NAMALWA (cell line): ENCODE measurements at regions not wholly inside any gene's neighbourhood (a gene's known extent, or its start where the extent isn't known, plus 50 kb on each side); places are given as distances from the start of the nearest gene placed in this dataset.
"Not testable (repeated sequence)": the region's sequence is repeated elsewhere in the genome, so short reads cannot be mapped to it uniquely, and the experiment has no call there.

Source experiments
- DNase-seq: peaks from one replicate; pipeline ENCODE4 v3.0.0-alpha.2; 2015; ENCODE audit warnings: low spot score

DNA sequence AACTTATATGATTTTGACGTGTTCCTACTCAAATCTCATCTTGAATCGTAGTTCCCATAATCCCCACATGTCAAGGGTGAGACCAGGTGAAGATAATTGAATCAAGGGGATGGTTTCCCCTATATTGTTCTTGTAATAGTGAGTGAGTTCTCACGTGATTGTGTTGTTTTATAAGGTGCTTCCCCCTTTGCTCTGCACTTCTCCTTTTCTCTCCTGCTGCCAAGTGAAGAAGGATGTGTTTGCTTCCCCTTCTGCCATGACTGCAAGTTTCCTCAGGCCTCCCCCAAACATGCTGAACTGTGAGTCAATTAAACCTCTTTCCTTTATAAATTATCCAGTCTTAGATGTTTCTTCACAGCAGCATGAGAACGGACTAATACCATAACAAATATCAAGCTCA, 83.2 kb downstream of the MANEA start:
- DNase-seq: peak; percentile 8

DNA sequence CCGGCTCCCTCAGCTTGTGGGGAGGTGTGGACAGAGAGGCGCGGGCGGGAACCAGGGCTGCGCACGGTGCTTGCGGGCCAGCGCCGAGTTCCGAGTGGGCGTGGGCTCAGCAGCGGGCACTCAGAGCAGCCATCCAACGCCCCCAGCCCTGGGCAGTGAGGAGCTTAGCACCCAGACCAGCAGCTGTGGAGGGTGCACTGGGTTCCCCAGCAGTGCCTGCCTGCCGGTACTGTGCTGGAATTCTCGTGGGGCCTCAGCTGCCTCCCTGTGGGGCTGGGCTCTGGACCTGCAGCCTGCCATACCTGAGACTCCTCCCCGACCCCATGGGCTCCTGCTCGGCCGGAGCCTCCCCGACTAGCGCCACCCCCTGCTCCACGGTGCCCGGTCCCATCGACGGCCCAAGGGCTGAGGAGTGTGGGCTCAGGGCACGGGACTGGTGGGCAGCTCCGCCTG, 92.7 kb downstream of the MANEA start:
- no peak for DNase-seq

DNA sequence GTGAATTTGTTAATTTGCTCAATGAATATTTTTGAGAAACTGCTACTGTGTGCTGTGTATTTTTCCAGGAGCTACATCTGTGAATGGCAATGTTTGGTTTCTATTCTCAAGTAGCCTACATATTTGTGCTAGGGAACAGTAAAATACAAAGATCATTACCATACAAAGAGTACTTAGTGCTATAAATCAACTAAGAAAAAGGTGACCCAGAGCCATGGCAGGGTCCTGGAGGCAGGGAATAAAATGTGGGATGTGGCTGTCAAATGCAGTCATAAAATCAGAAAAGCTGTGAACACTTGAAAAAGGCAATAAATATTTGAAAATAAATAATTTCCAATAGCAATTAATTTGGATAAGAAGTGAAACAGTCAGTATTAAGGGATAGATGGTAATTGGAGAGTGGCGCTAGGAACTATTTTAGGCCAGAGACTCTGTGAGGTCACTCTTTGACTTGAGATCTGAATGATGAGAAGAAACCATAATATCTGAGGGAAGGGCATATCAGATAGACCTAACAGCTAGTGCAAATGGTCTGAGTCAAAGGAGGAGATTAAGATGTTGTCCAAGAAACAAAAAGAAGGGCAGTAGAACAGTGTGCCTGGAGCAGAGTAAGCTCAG, 98.8 kb downstream of the MANEA start:
- no peak for DNase-seq

DNA sequence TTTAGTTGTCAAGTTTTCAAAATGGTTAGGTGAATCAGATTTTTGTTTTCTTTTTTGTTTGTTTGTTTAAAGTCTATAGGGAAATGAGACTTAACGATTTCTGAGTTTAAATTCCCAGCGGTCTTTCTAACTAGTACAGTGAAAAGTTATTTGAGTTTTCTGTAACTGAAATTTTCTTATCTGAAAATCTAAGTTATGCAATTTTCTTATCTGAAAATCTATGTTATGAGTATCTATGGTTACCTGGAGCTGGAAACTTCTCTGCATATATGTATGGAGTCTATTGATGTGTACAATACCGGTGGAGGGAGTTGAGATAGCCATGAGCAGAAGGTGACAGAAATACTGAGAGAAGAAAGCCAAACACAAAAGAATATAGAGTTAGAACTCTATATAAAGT, 102.6 kb downstream of the MANEA start:
- DNase-seq: no peak

DNA sequence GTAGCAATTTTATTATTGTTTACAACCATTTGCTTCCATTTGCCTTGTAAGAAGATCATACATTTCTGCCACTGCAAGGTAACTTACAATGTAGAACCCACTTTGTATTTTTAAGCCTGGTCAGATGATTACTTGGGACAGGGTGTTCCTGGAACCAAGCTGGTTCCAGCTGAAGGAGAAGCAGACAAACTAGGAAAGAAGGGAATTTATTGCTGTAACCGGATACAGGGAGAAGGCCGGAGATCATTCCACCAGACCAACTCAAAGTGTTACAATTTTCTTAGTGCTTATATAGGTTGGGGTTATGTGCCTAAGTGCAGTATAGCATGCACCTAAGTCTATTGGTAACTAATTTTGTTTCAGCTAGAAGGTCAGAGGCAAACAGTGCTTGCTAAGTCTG, 104.4 kb downstream of the MANEA start:
- DNase-seq: no peak

DNA sequence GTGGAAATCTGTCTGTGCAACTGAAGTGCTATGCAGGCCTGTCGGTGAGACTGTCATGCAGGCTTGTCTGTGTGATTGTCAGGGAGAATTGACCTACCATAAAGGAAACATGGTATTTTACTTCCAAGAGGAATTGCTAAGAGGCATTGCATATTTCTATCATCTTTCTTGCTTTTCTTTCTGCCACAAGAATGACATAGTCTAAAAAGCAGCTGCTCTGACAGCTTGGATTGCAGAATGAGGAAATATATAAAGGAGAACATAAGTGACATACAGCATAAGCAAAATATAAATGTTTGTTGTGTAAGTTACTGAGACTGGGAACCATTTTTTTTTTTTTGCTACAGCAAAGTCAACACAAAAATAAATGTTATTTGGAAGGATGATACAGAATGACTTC, 105.1 kb downstream of the MANEA start:
- DNase-seq: no peak

DNA sequence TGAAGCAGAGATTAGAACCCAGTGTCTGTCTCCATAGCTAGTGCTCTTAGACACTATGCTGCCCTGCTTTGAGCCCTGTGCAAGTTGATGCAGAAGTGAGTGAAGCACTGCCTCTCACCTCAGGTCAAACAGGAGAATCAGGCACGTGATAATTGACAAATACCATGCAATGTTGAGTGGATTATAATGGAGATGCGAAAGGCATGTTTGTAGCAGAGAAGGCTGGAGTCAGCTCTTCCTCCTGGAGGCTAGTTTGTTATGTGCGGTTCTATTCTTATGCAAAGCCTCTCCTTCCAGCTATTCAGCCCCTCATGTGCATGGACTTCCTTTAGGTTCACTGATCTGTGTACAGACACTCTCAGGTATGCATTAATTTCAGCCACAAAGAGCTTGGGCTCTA, 108.5 kb downstream of the MANEA start:
- no peak for DNase-seq

DNA sequence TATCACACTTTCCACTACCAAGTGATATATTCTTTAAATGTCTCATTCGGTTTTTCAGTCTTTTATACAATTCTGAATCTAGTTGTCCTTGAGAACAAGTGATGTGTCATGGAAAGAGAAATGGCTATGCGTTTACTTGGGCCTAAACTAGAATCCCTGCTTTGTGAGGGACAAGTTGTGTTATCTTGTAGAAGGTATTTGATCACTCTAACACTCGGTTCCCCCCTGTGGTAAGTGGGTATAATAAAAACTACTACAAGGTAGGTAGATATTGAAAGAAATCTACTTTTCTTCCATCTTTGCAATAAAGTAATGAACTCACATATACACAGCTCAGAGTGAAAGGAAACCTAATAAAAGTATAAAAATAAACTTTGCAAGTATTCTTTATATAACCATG, 108.9 kb downstream of the MANEA start:
- no peak for DNase-seq

DNA sequence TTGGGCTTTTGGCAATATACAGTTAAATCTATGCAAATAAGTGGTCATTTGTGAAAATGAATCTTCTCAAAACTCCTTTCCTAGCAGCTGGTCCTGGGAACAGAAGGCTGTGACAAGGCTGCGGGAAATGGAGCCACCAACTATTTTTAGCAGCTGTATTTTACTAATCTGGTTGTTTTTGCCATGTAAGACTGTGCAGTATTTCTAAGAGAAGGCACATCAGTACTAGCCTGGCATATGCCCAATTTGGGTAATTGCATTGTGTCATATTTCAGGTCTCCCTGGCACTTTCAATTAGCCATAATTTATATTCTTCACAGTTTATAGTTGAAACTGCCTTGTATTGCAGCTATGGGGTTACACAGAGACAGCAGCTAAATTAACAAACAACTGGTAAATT, 109.6 kb downstream of the MANEA start:
- DNase-seq: no peak

DNA sequence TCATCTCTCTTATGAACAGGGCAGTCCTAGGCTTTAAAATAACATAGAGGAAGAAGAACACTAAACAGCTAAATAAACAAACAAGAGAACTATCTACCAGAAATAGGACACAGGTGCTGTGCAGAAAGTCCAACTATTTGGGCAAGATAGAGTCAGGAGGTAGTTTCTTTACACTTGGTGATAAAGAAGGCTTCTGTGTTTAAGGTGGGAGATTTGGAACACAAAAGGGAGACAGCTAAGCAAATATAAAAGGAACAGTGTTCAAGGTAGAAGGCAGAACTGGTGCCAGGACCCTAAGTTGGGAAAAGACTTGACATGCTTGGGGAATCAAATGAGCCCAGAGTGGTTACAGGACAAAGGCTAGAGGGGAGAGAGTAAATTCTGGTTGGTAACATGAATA, 110.5 kb downstream of the MANEA start:
- DNase-seq: no peak

DNA sequence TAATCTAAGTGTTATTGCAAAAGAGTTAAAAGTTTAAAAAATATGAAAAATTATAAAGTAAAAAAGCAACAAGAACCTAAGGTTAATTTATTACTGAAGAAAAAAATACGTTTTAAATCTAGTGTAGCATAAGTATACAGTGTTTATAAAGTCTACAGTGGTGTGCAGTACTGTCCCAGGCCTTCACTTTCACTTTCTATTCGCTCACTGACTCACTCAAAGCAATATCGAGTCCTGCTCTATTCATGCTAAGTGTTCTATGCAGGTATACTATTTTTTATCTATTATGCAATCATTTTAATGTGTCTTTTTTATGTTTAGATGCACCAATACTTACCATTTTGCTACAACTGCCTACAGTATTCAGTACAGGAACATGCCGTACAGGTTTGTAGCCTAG, 113.0 kb downstream of the MANEA start:
- DNase-seq: peak; percentile 25

DNA sequence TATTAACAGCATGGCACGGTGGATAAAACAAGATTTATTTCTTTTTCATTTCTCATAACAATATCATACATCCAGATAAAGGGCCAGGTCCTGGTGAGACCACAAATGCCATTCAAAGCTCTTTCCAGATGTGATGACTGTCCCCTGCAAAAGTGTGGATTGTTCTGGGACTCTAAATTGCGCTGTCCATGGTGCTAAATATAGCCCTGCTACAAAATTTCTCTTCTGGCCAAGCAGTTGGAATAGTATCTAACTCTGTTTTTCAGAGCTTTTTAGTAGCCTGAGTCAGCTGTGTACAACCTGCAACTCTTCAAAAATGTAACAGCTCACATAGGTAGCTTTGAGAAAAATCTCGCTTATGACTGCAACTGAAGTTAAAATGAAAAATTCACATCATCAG, 115.8 kb downstream of the MANEA start:
- DNase-seq: peak; percentile 3

DNA sequence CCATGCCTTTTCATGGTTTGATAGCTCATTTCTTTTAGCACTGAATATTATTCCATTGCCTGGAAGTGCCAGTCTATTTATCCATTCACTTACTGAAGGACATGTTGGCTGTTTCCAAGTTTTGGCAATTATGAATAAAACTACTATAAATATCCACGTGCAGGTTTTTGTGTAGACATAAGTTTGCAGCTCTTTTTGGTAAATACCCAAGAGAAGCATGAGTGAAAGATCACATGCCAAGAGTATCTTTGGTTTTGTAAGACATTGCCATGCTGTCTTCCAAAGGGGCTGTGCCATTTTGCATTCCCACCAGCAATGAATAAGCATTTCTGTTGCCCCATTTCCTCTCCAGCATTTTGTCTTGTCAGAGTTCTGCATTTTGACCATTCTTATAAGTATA, 120.9 kb downstream of the MANEA start:
- no peak for DNase-seq

DNA sequence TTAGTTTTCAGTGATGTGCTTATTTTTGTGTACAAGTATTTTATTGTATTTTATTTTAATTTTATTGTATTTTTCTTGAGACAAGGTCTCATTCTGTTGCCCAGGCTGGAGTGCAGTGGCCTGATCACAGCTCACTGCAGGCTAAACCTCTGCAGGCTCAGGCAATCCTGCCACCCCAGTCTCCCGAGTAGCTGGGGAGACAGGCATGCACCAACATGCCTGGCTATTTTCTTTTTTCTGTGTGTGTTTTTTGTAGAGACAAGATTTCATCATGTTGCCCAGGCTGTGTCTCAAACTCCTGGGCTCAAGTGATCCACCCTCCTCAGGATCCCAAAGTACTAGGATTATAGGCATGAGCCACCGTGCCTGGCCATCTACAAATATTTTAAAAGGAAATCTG, 146.3 kb downstream of the MANEA start:
- no peak for DNase-seq

DNA sequence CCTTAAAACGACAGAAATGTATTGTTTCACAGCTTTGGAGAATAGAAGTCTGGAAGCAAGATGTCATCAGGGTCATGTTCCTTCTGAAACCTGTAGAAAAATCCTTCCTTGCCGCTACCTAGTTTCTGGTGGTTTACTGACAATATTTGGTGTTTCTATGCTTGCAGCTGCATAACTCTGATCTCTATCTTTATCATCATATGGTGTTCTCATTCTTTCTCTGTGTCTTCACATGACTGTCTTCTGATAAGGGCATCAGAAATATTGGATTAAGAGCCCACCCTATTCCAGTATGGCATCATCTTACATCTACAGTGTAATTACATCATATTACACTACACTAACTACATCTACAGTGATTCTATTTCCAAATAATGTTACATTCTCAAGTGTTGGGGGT, 148.0 kb downstream of the MANEA start:
- DNase-seq: no peak

DNA sequence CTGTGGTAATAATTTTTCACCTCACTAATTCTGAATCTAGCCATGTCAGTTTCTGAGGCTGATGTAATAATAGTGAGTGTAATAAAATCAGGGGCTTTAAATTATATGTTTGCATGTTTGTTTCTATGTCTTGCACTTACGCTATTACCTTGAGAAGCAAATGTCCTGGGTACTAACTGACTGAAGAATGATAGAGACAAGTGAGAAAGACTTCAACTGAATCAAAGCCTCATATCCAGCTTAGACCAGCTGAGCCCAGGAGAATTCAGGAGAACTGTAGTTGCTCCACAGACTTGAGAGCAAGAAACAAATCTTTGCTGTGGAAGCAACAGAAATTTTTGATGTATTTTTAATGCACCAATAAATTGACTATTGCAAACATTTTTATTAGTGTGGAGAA, 162.8 kb downstream of the MANEA start:
- DNase-seq: no peak

DNA sequence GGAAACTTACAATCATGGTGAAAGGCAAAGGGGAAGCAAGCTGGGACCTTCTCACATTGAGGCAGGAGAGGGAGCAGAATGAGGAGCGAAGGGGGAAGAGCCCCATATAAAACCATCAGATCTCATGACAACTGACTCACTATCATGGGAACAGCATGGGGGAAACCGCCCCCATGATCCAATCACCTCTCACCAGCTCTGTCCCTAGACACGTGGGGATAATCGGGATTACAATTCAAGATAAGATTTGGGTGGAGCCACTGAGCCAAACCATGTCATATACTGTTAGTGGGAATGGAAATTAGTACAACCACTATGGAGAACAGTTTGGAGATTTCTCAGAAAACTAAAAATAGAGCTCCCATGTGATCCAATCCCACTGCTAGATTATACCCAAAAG, 163.7 kb downstream of the MANEA start:
- no peak for DNase-seq

DNA sequence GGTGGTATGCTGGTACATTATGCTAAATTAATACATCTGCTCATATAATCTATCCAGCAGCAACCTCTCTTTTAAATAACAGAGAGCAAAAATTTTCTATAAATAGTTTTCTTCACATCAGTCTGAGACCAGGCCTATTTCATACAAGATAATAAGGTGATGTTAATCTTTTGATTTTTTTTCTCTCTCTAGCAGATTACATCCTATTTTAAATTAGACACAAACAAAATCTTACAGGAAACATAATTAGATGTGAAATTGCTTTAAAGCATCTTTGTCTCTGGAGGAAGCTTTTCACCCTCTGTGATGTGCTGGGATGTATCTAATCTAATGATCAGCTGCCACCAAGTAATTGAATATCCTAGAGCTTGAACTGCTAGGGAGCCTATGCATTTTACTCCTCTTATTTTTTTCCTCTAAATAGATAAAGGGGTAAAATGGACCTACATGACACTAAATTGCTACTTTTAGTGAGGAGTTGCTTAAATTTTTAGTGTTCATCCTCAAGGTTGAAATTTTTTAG, 165.5 kb downstream of the MANEA start:
- no peak for DNase-seq

DNA sequence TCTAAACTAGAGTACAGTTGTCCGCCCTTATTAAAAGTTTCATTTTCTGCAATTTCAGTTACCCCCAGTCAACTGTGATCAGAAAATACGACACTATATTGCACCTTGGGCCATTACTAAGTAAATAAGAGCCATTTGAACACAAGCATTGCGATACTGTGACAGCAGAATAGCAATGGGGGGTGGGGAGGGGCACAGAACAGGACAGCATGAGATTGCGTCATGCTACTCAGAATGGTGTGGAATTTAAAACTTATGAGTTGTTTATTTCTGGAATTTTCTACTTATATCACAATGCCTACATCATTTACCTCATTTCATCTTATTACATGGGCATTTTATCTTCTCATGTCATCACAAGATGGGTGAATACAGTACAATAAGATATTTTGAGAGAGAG, 166.3 kb downstream of the MANEA start:
- no peak for DNase-seq

DNA sequence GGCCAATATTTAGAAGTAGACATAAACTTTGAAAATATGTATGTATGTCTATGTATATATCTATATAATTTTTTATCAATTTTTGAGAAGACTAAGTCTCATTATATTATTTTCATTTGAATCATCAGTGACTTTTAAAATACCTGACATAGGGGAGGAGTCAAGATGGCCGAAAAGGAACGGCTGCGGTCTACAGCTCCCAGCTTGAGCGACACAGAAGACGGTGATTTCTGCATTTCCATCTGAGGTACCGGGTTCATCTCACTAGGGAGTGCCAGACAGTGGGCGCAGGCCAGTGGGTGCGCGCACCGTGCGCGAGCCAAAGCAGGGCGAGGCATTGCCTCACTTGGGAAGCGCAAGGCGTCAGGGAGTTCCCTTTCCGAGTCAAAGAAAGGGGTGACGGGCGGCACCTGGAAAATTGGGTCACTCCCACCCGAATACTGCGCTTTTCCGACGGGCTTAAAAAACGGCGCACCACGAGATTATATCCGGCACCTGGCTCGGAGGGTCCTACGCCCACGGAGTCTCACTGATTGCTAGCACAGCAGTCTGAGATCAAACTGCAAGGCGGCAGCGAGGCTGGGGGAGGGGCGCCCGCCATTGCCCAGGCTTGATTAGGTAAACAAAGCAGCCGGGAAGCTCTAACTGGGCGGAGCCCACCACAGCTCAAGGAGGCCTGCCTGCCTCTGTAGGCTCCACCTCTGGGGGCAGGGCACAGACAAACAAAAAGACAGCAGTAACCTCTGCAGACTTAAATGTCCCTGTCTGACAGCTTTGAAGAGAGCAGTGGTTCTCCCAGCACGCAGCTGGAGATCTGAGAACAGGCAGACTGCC, 181.1 kb downstream of the MANEA start:
- DNase-seq: not testable (repeated sequence)

DNA sequence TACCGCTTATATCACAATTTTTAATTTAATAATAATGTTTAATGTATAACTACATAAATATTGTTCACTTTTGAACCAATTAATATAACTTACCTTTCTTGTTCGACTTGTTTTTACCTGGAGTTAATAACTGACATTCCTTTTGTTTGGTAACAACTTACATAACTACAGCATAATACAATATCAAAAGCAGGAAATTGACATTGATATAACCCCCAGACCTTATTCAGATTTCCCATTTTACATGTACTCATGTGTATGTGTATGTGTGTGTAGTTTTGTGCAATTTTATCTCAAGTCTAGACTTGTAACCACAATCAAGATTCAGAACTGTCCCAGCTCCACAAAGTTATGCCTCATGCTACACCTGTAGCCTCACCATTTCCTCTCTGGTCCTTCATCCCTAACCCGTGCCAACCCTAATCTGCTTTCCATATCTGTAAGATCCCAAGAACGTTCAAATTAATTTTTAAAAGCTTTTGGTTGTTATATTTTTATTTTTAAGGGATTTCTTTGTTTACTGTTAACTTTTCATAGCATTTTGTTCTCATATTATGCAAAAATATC, 190.6 kb downstream of the MANEA start:
- DNase-seq: no peak

DNA sequence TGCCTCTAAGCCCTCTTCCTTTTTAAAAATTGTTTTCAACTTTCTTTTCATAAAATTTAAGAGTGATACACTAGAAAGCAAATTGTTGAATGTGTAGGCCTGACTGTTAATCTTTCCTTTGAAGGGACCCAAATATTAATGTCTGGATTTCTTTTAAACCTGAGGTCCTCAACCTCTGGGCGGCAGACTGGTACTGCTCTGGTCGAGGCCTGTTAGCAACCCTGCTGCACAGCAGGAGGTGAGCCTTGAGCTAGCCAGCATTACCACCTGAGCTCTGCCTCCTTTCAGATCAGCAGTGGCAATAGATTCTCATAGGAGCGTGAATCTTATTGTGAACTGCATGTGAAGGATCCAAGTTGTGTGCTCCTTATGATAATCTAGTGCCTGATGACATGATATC, 191.2 kb downstream of the MANEA start:
- no peak for DNase-seq

DNA sequence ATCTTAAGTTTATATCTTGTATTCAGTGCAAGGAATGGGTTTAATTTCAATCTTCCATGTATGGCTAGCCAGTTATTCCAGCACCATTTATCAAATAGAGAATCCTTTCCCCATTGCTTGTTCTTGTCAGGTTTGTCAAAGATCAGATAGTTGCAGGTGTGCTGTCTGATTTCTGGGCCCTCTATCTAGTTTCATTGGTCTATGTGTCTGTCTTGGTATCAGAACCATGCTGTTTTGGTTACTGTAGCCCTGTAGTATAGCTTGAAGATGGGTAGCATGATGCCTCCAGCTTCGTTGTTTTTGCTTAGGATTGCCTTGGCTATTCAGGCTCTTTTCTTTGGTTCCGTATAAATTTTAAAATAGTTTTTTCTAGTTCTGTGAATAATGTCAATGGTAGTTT, 200.0 kb downstream of the MANEA start:
- no peak for DNase-seq
